Calu3 (cell line): ENCODE measurements at regions not wholly inside any gene's neighbourhood (a gene's known extent, or its start where the extent isn't known, plus 50 kb on each side); places are given as distances from the start of the nearest gene placed in this dataset.
"Not testable (repeated sequence)": the region's sequence is repeated elsewhere in the genome, so short reads cannot be mapped to it uniquely, and the experiment has no call there.

Source experiments
- BruUV-seq: library from RNA; stranded (reverse); fragments of 400-500 nt; replicated peaks from 2 replicates; lab custom pipeline; 2021; lab: Mats Ljungman, UMichigan
- CTCF ChIA-PET: fragments of 300-600 bp; sonication (Branson Sonifier 250); formaldehyde crosslinking; loops from one replicate; lab custom pipeline; 2022; ENCODE audit warnings: antibody characterized with exemption; lab: Charles Lee
- DNase-seq: peaks from one replicate; pipeline ENCODE4 v3.0.0; 2022
- H3K27ac Mint-ChIP-seq: one replicate; pipeline ENCODE4 v1.8.0; 2022; ENCODE audit warnings: mixed read lengths; ENCODE audit not compliant: unreplicated experiment
- H3K27me3 Mint-ChIP-seq: one replicate; pipeline ENCODE4 v1.8.0; 2022; ENCODE audit warnings: mixed read lengths; ENCODE audit not compliant: unreplicated experiment
- H3K36me3 Mint-ChIP-seq: one replicate; pipeline ENCODE4 v1.8.0; 2022; ENCODE audit warnings: mild to moderate bottlenecking, moderate library complexity, mixed read lengths; ENCODE audit not compliant: insufficient read depth, unreplicated experiment
- H3K4me1 Mint-ChIP-seq: one replicate; pipeline ENCODE4 v1.8.0; 2022; ENCODE audit warnings: mild to moderate bottlenecking, low read depth, mixed read lengths; ENCODE audit not compliant: unreplicated experiment
- H3K4me3 Mint-ChIP-seq: one replicate; pipeline ENCODE4 v1.8.0; 2022; ENCODE audit warnings: mild to moderate bottlenecking, low read depth, moderate library complexity, mixed read lengths; ENCODE audit not compliant: unreplicated experiment
- H3K9me3 Mint-ChIP-seq: one replicate; pipeline ENCODE4 v1.8.0; 2022; ENCODE audit warnings: low read depth, mixed read lengths; ENCODE audit not compliant: unreplicated experiment
- CTCF ChIP-seq: fragments of 200-600 bp; IDR thresholded peaks from one replicate; pipeline ENCODE4 v1.8.0; 2022; ENCODE audit warnings: antibody characterized with exemption; ENCODE audit not compliant: unreplicated experiment
- intact Hi-C: fragments of 100-400 bp; cut with micrococcal nuclease; formaldehyde crosslinking; loops from one replicate; pipeline ENCODE4 v1.10.0; 2022; ENCODE audit not compliant: unreplicated experiment

GRCh38 chr2:144628566-144628965 lies 108.6 kb upstream of the ZEB2 start:
- Mint-ChIP-seq H3K4me1 (no peaks in the 10 kb centered on the region), H3K36me3 (no peaks in the 10 kb centered on the region), H3K27ac (no peak overlapping the region), H3K4me3 (no peak overlapping the region), H3K9me3 (no peaks in the 10 kb centered on the region), H3K27me3 (no peaks in the 10 kb centered on the region)
- intact Hi-C loops: no loop called here
- BruUV-seq: no TSS peak
- DNase-seq: no peak
- no peak for TF ChIP-seq CTCF
- CTCF ChIA-PET: no interaction called here

- intact Hi-C loops: no loop called here
- no TSS peak for BruUV-seq
- no peak overlapping the region for H3K27ac Mint-ChIP-seq
- no peaks in the 10 kb centered on the region for H3K4me1 Mint-ChIP-seq
- peaks cover 5% of the 10 kb centered on the region for H3K9me3 Mint-ChIP-seq
- no peak for DNase-seq
- no peak overlapping the region for H3K4me3 Mint-ChIP-seq
- no peak for TF ChIP-seq CTCF
- CTCF ChIA-PET: no interaction called here
- H3K27me3 Mint-ChIP-seq: no peaks in the 10 kb centered on the region
- no peaks in the 10 kb centered on the region for H3K36me3 Mint-ChIP-seq
These were observed 105.7 kb upstream of the ZEB2 start for GRCh38 chr2:144625626-144626025.

GRCh38 chr2:144625226-144625625 lies 105.3 kb upstream of the ZEB2 start:
- H3K36me3 Mint-ChIP-seq: no peaks in the 10 kb centered on the region
- no peaks in the 10 kb centered on the region for H3K4me1 Mint-ChIP-seq
- no peak overlapping the region for H3K4me3 Mint-ChIP-seq
- H3K9me3 Mint-ChIP-seq: peaks cover 5% of the 10 kb centered on the region
- intact Hi-C loops: no loop called here
- no TSS peak for BruUV-seq
- TF ChIP-seq CTCF: no peak
- no peak for DNase-seq
- H3K27me3 Mint-ChIP-seq: no peaks in the 10 kb centered on the region
- no peak overlapping the region for H3K27ac Mint-ChIP-seq
- CTCF ChIA-PET: no interaction called here

- Mint-ChIP-seq H3K27me3 (no peaks in the 10 kb centered on the region), H3K36me3 (no peaks in the 10 kb centered on the region), H3K4me3 (no peak overlapping the region), H3K4me1 (no peaks in the 10 kb centered on the region), H3K27ac (no peak overlapping the region), H3K9me3 (peaks cover 5% of the 10 kb centered on the region)
- intact Hi-C loops: no loop called here
- TF ChIP-seq CTCF: no peak
- no TSS peak for BruUV-seq
- no peak for DNase-seq
- CTCF ChIA-PET: no interaction called here
These were observed 104.5 kb upstream of the ZEB2 start for GRCh38 chr2:144624451-144624850.

- DNase-seq, CTCF ChIA-PET, H3K27me3 Mint-ChIP-seq, H3K4me3 Mint-ChIP-seq, H3K4me1 Mint-ChIP-seq, H3K27ac Mint-ChIP-seq, intact Hi-C loops, H3K36me3 Mint-ChIP-seq, BruUV-seq, H3K9me3 Mint-ChIP-seq: not testable (repeated sequence)
These were observed 102.5 kb upstream of the ZEB2 start for GRCh38 chr2:144622373-144622772.
